Neural crest cell (in vitro differentiated cells): ENCODE measurements at regions not wholly inside any gene's neighbourhood (a gene's known extent, or its start where the extent isn't known, plus 50 kb on each side); places are given as distances from the start of the nearest gene placed in this dataset.

Experiments
- DNase-seq: peaks from one replicate; pipeline ENCODE4 v3.0.0; 2021; ENCODE audit warnings: low read depth, mixed read lengths, low spot score
- H3K27ac Mint-ChIP-seq: one replicate; pipeline ENCODE4 v1.8.0; 2021; ENCODE audit warnings: mild to moderate bottlenecking, mixed read lengths; ENCODE audit not compliant: unreplicated experiment
- H3K27me3 Mint-ChIP-seq: 2 replicates; pipeline ENCODE4 v1.8.0; 2021; ENCODE audit warnings: low read depth, mild to moderate bottlenecking, mixed read lengths
- H3K36me3 Mint-ChIP-seq: 2 replicates; pipeline ENCODE4 v1.8.0; 2021; ENCODE audit warnings: low read depth, mild to moderate bottlenecking, mixed read lengths
- H3K4me1 Mint-ChIP-seq: 2 replicates; pipeline ENCODE4 v1.8.0; 2021; ENCODE audit warnings: mixed read lengths
- H3K4me3 Mint-ChIP-seq: one replicate; pipeline ENCODE4 v1.8.0; 2021; ENCODE audit warnings: mild to moderate bottlenecking, mixed read lengths
- H3K9me3 Mint-ChIP-seq: 2 replicates; pipeline ENCODE4 v1.8.0; 2021; ENCODE audit warnings: mixed read lengths
- TF ChIP-seq, protein P1 (sequence below): fragments of 200-600 bp; sonication (generic); conservative IDR thresholded peaks from 2 replicates; pipeline ENCODE4 v1.5.0; 2021; ENCODE audit warnings: antibody characterized with exemption, mild to moderate bottlenecking

- TF ChIP-seq, protein P1, sequence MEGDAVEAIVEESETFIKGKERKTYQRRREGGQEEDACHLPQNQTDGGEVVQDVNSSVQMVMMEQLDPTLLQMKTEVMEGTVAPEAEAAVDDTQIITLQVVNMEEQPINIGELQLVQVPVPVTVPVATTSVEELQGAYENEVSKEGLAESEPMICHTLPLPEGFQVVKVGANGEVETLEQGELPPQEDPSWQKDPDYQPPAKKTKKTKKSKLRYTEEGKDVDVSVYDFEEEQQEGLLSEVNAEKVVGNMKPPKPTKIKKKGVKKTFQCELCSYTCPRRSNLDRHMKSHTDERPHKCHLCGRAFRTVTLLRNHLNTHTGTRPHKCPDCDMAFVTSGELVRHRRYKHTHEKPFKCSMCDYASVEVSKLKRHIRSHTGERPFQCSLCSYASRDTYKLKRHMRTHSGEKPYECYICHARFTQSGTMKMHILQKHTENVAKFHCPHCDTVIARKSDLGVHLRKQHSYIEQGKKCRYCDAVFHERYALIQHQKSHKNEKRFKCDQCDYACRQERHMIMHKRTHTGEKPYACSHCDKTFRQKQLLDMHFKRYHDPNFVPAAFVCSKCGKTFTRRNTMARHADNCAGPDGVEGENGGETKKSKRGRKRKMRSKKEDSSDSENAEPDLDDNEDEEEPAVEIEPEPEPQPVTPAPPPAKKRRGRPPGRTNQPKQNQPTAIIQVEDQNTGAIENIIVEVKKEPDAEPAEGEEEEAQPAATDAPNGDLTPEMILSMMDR: no peak
- no peaks in the 10 kb centered on the region for H3K4me1 Mint-ChIP-seq
- H3K9me3 Mint-ChIP-seq: peaks cover 5% of the 10 kb centered on the region
- no peaks in the 10 kb centered on the region for H3K27me3 Mint-ChIP-seq
- H3K4me3 Mint-ChIP-seq: no peak overlapping the region
- H3K36me3 Mint-ChIP-seq: peaks cover 6% of the 10 kb centered on the region
- no peak overlapping the region for H3K27ac Mint-ChIP-seq
- no peak for DNase-seq
Observed at GRCh38 chr7:91459539-91459938, 195.3 kb downstream of the FZD1 start.

GRCh38 chr7:91462316-91462715, 198.1 kb downstream of the FZD1 start:
- H3K4me3 Mint-ChIP-seq: no peak overlapping the region
- no peaks in the 10 kb centered on the region for H3K27me3 Mint-ChIP-seq
- no peaks in the 10 kb centered on the region for H3K4me1 Mint-ChIP-seq
- H3K27ac Mint-ChIP-seq: no peak overlapping the region
- H3K36me3 Mint-ChIP-seq: peaks cover 3% of the 10 kb centered on the region
- TF ChIP-seq, protein P1: no peak
- no peak for DNase-seq
- H3K9me3 Mint-ChIP-seq: peaks cover 3% of the 10 kb centered on the region

- TF ChIP-seq, protein P1: no peak
- Mint-ChIP-seq H3K36me3 (no peaks in the 10 kb centered on the region), H3K4me3 (no peak overlapping the region), H3K9me3 (no peaks in the 10 kb centered on the region), H3K27ac (no peak overlapping the region), H3K27me3 (no peaks in the 10 kb centered on the region), H3K4me1 (no peaks in the 10 kb centered on the region)
- DNase-seq: no peak
Observed at GRCh38 chr7:91463330-91463729, 199.1 kb downstream of the FZD1 start.

DNA sequence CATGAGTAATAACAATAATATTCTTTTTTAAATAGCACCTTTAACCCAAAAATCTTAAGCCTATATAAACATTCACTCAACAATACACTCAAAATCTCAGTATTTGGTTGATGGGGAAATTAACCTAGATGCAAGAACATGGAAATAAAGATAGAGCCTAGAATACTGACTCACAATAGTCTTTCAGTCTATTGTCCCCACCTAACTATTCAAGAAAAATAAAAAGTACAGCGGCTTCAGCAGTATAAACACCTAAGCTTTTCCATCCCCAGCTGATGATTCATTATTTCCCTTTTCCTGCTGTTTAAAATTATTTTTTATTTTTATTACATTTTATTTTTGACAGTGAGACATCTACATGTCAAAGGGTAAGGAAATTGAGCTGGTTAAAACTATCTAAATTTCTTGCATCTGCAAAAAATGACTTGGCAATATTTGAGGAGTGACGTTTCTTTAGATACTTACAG, 201.4 kb downstream of the FZD1 start:
- H3K4me3 Mint-ChIP-seq: no peak overlapping the region
- H3K4me1 Mint-ChIP-seq: no peaks in the 10 kb centered on the region
- TF ChIP-seq, protein P1: no peak
- no peaks in the 10 kb centered on the region for H3K9me3 Mint-ChIP-seq
- H3K27ac Mint-ChIP-seq: no peak overlapping the region
- no peaks in the 10 kb centered on the region for H3K36me3 Mint-ChIP-seq
- no peak for DNase-seq
- no peaks in the 10 kb centered on the region for H3K27me3 Mint-ChIP-seq

GRCh38 chr7:91468256-91468655, 204.0 kb downstream of the FZD1 start:
- H3K4me1 Mint-ChIP-seq: no peaks in the 10 kb centered on the region
- TF ChIP-seq, protein P1: no peak
- no peaks in the 10 kb centered on the region for H3K9me3 Mint-ChIP-seq
- no peaks in the 10 kb centered on the region for H3K36me3 Mint-ChIP-seq
- no peak overlapping the region for H3K4me3 Mint-ChIP-seq
- no peak overlapping the region for H3K27ac Mint-ChIP-seq
- no peaks in the 10 kb centered on the region for H3K27me3 Mint-ChIP-seq
- no peak for DNase-seq

- DNase-seq: no peak
- peaks cover 4% of the 10 kb centered on the region for H3K36me3 Mint-ChIP-seq
- H3K4me1 Mint-ChIP-seq: no peaks in the 10 kb centered on the region
- no peaks in the 10 kb centered on the region for H3K27me3 Mint-ChIP-seq
- no peak overlapping the region for H3K4me3 Mint-ChIP-seq
- no peak overlapping the region for H3K27ac Mint-ChIP-seq
- TF ChIP-seq, protein P1: no peak
- H3K9me3 Mint-ChIP-seq: peaks cover 7% of the 10 kb centered on the region
Observed at GRCh38 chr7:91473619-91474018, 209.4 kb downstream of the FZD1 start.
